ENCODE measurements at regions not wholly inside any gene's neighbourhood (a gene's known extent, or its start where the extent isn't known, plus 50 kb on each side); places are given as distances from the start of the nearest gene placed in this dataset.

DNA sequence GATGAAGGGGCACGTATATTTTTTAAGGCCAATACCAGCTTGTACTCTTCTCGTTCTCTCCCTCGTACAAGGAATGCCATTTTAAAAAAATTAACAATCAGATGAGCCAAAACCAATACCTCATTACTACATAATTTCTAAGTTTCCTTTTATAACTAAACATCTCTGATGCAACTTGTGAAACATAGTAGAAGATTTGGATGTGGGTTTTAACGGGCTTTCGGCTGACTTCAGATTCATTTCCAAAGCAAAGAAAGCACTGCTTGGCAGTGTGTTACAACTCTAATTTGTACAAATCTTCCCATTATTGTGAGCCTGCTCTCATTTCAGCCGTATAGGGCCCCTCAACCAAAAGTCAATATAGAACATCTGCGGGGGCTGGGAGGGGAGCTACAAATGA lies 99.1 kb upstream of the TMCC3 start:
- ATAC-seq = no peak
- Histone ChIP-seq H3K4me3 (no peak overlapping the region), H3K9me3 (no peaks in the 10 kb centered on the region), H3K4me1 (ENCODE audit: low read depth) (no peaks in the 10 kb centered on the region), H3K36me3 (ENCODE audit: low read depth) (no peaks in the 10 kb centered on the region)
- intact Hi-C loops (cut with DNase I, micrococcal nuclease) = no loop called here
- TF ChIP-seq CTCF (IDR thresholded peaks at IDR 0.05) = no peak
- DNase-seq = no peak

DNA sequence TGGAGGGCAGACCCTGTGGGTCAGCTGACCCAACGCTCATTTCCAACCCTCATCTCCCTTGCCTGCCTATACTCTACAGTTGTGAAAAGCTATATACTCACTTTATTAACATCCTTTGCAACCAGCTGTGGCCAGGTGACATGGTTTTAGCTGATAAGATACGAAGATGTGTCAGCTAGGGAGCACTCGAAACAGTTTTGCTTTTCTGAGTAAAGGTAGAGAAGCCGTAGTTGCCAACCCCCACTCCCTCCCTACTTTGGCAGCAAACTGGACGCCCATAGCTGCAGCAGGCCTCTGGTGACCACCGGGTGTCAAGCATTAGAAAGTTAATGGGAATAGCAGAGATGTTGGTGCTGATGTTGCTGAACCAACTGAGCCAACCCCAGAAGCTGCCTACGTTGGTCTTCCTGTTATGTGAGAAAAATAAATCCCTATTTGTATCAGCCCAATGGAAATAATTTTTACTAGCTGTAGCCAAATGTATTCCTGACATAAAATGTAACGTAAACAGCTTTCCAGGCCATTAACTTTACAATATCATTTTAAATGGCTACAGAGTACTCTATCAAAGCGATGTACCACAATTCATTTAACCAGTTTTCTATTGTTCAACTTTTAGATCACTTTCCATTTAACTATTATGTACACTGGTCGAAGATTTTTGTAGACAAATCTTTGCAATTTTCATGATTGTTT lies 98.5 kb upstream of the TMCC3 start:
- Histone ChIP-seq H3K4me3 (no peak overlapping the region), H3K9me3 (no peaks in the 10 kb centered on the region), H3K36me3 (ENCODE audit: low read depth) (no peaks in the 10 kb centered on the region), H3K4me1 (ENCODE audit: low read depth) (no peaks in the 10 kb centered on the region)
- intact Hi-C loops (cut with DNase I, micrococcal nuclease) = no loop called here
- DNase-seq (no peak), ATAC-seq (no peak)
- TF ChIP-seq CTCF (IDR thresholded peaks at IDR 0.05) = no peak

- intact Hi-C loops (cut with DNase I, micrococcal nuclease) = no loop called here
These were observed 95.2 kb upstream of the TMCC3 start for GRCh38 chr12:94745562-94745961.

DNA sequence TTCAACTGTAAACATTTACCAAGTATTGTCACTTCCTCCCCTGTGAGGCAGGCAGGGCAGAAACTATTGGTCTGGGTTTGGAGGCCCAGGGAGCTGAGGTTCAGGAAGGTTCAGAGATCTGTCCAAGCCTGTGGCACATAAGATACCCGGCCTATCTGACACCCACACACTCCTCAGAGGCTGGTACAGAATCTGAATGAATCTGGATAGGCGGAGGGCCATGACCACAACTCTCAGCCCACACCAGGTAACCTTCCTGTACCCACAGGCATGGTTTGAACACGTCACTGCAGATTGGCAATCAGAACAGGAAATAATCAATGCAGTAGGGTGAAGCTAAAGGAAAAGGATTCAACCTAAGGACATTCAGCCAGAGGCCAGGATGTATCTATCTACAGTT lies 92.8 kb upstream of the TMCC3 start:
- ATAC-seq (no peak), DNase-seq (no peak)
- Histone ChIP-seq H3K9me3 (no peaks in the 10 kb centered on the region), H3K4me1 (ENCODE audit: low read depth) (no peaks in the 10 kb centered on the region), H3K36me3 (ENCODE audit: low read depth) (no peaks in the 10 kb centered on the region), H3K4me3 (no peak overlapping the region)
- intact Hi-C loops (cut with DNase I, micrococcal nuclease) = no loop called here
- TF ChIP-seq CTCF (IDR thresholded peaks at IDR 0.05) = no peak

More at GRCh38 chr12:94745562-94745961, 95.2 kb upstream of the TMCC3 start:
- no peak for TF ChIP-seq CTCF (IDR thresholded peaks at IDR 0.05)
- no peak for DNase-seq
- Histone ChIP-seq H3K4me1 (ENCODE audit: low read depth) (no peaks in the 10 kb centered on the region), H3K9me3 (no peaks in the 10 kb centered on the region), H3K36me3 (ENCODE audit: low read depth) (no peaks in the 10 kb centered on the region), H3K4me3 (no peak overlapping the region)
- ATAC-seq = no peak

- no peak for TF ChIP-seq CTCF (IDR thresholded peaks at IDR 0.05)
- ATAC-seq (no peak), DNase-seq (no peak)
- H3K36me3 ChIP-seq (ENCODE audit: low read depth) = no peaks in the 10 kb centered on the region
- no peaks in the 10 kb centered on the region for H3K9me3 ChIP-seq
- H3K4me1 ChIP-seq (ENCODE audit: low read depth) = no peaks in the 10 kb centered on the region
- intact Hi-C loops (cut with DNase I, micrococcal nuclease) = no loop called here
- H3K4me3 ChIP-seq = no peak overlapping the region
These were observed 90.4 kb upstream of the TMCC3 start for GRCh38 chr12:94740601-94741362.
